ENCODE measurements at regions not wholly inside any gene's neighbourhood (a gene's known extent, or its start where the extent isn't known, plus 50 kb on each side); places are given as distances from the start of the nearest gene placed in this dataset.

GRCh38 chr9:25904701-25905100 is 226.5 kb upstream of the TUSC1 start:
- Mint-ChIP-seq H3K4me3 (ENCODE audit: low read depth) (no peak overlapping the region), H3K27ac (no peak overlapping the region)

GRCh38 chr9:25891527-25891926 is 213.3 kb upstream of the TUSC1 start:
- DNase-seq (ENCODE audit: low spot score, unreplicated experiment) = no peak
- H3K9me3 Mint-ChIP-seq (ENCODE audit: low read depth) = peaks cover 8% of the 10 kb centered on the region
- no peak overlapping the region for H3K4me3 Mint-ChIP-seq (ENCODE audit: low read depth)
- H3K27me3 Mint-ChIP-seq = no peaks in the 10 kb centered on the region
- TF ChIP-seq CTCF (IDR thresholded peaks at IDR 0.05; ENCODE audit: unreplicated experiment) = no peak
- H3K4me1 Mint-ChIP-seq (ENCODE audit: low read depth) = no peaks in the 10 kb centered on the region
- no peaks in the 10 kb centered on the region for H3K36me3 Mint-ChIP-seq (ENCODE audit: insufficient read depth)
- H3K27ac Mint-ChIP-seq = no peak overlapping the region

More at GRCh38 chr9:25904701-25905100, 226.5 kb upstream of the TUSC1 start:
- TF ChIP-seq CTCF (IDR thresholded peaks at IDR 0.05; ENCODE audit: unreplicated experiment) = no peak
- Mint-ChIP-seq H3K36me3 (ENCODE audit: insufficient read depth) (no peaks in the 10 kb centered on the region), H3K9me3 (ENCODE audit: low read depth) (no peaks in the 10 kb centered on the region), H3K4me1 (ENCODE audit: low read depth) (no peaks in the 10 kb centered on the region), H3K27me3 (no peaks in the 10 kb centered on the region)
- DNase-seq (ENCODE audit: low spot score, unreplicated experiment) = no peak

- no peak overlapping the region for H3K27ac Mint-ChIP-seq
- no peaks in the 10 kb centered on the region for H3K36me3 Mint-ChIP-seq (ENCODE audit: insufficient read depth)
- peaks cover under 1% of the 10 kb centered on the region for H3K9me3 Mint-ChIP-seq (ENCODE audit: low read depth)
- H3K4me3 Mint-ChIP-seq (ENCODE audit: low read depth) = no peak overlapping the region
- TF ChIP-seq CTCF (IDR thresholded peaks at IDR 0.05; ENCODE audit: unreplicated experiment) = no peak
- peaks cover 3% of the 10 kb centered on the region for H3K4me1 Mint-ChIP-seq (ENCODE audit: low read depth)
- no peaks in the 10 kb centered on the region for H3K27me3 Mint-ChIP-seq
- no peak for DNase-seq (ENCODE audit: low spot score, unreplicated experiment)
Measured at GRCh38 chr9:25889661-25890060, 211.4 kb upstream of the TUSC1 start.

- no peaks in the 10 kb centered on the region for H3K27me3 Mint-ChIP-seq
- H3K4me1 Mint-ChIP-seq (ENCODE audit: low read depth) = peaks cover 4% of the 10 kb centered on the region
- no peak for DNase-seq (ENCODE audit: low spot score, unreplicated experiment)
- peaks cover 6% of the 10 kb centered on the region for H3K9me3 Mint-ChIP-seq (ENCODE audit: low read depth)
- no peak overlapping the region for H3K4me3 Mint-ChIP-seq (ENCODE audit: low read depth)
- H3K27ac Mint-ChIP-seq = no peak overlapping the region
- no peak for TF ChIP-seq CTCF (IDR thresholded peaks at IDR 0.05; ENCODE audit: unreplicated experiment)
- no peaks in the 10 kb centered on the region for H3K36me3 Mint-ChIP-seq (ENCODE audit: insufficient read depth)
Measured at GRCh38 chr9:25876248-25876647, 198.0 kb upstream of the TUSC1 start.

GRCh38 chr9:25864509-25864908 is 186.3 kb upstream of the TUSC1 start:
- Mint-ChIP-seq H3K9me3 (ENCODE audit: low read depth) (no peaks in the 10 kb centered on the region), H3K27ac (no peak overlapping the region), H3K36me3 (ENCODE audit: insufficient read depth) (no peaks in the 10 kb centered on the region), H3K4me3 (ENCODE audit: low read depth) (no peak overlapping the region), H3K27me3 (no peaks in the 10 kb centered on the region), H3K4me1 (ENCODE audit: low read depth) (peaks cover 4% of the 10 kb centered on the region)
- no peak for DNase-seq (ENCODE audit: low spot score, unreplicated experiment)
- no peak for TF ChIP-seq CTCF (IDR thresholded peaks at IDR 0.05; ENCODE audit: unreplicated experiment)
